ENCODE measurements at regions not wholly inside any gene's neighbourhood (a gene's known extent, or its start where the extent isn't known, plus 50 kb on each side); places are given as distances from the start of the nearest gene placed in this dataset.
"Not testable (repeated sequence)": the region's sequence is repeated elsewhere in the genome, so short reads cannot be mapped to it uniquely, and the experiment has no call there.

DNA sequence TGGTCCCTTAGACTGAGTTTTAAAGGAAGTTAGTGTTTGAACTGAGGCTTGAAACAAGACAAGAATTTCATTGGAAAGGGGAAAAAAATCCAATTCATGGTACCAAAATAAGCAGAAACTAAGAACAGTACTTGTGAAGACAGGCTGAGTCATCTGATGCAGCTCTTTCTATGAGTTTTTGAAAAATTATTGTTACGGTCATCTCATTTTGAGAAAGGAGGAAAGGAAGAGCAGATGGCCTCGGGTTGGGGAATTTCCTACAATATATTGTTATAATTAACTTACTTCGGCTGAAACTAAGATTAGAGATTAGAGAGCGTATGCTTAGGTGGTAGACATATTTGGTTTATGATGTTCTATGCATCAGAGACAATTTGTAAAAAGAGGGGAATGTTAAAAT lies 2164.8 kb upstream of the AGA start:
- DNase-seq: no peak

DNA sequence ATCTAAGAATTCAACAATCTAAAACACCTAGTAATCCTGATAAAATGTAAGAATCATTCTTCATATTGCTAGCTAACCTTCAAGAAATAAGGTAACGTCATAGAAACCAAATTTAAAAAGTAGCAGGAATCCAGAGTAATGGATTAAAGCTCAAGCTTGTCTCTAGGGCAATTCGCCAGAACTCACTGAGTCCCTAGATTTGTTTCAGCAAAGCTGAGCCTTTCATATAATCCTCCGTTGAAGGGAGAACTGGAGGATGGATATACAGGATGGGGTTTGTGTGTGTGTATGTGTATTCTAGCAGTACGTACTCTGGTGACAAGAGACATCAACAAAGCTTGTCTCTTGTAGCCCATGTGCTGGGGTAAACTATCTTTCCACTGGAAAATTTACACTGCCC lies 2173.5 kb upstream of the AGA start:
- no peak for DNase-seq

GRCh38 chr4:179618966-179619365 lies 2176.7 kb upstream of the AGA start:
- DNase-seq: no peak

GRCh38 chr4:179624768-179625181 lies 2182.5 kb upstream of the AGA start:
- DNase-seq: peak; percentile 88

GRCh38 chr4:179625406-179625805 lies 2183.2 kb upstream of the AGA start:
- peak; percentile 89 for DNase-seq

DNA sequence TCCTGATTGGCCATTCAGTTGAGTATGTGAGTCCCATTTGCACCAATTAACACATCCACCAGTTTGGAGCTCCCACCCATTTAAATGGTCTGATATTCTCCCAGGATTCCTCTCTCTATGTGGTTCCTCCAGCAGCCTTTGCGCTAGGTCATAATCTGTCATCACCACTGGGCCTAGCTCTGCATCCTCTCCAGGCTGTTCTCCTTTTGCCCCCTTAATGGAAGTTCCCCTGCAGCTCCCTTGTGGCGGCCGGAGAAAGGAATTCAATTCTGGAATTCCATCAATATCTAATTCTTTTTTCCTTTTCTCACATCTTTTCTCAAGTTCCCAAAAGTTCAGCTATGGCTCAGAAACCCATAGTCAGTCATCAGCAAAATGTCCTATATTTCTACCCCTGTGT lies 2184.4 kb upstream of the AGA start:
- DNase-seq: peak; percentile 12

- peak; percentile 36 for DNase-seq
Observed at GRCh38 chr4:179631321-179631720, 2189.1 kb upstream of the AGA start.

- DNase-seq: no peak
Observed at GRCh38 chr4:179634862-179635261, 2192.6 kb upstream of the AGA start.

- no peak for DNase-seq
Observed at GRCh38 chr4:179662522-179662921, 2220.3 kb upstream of the AGA start.

DNA sequence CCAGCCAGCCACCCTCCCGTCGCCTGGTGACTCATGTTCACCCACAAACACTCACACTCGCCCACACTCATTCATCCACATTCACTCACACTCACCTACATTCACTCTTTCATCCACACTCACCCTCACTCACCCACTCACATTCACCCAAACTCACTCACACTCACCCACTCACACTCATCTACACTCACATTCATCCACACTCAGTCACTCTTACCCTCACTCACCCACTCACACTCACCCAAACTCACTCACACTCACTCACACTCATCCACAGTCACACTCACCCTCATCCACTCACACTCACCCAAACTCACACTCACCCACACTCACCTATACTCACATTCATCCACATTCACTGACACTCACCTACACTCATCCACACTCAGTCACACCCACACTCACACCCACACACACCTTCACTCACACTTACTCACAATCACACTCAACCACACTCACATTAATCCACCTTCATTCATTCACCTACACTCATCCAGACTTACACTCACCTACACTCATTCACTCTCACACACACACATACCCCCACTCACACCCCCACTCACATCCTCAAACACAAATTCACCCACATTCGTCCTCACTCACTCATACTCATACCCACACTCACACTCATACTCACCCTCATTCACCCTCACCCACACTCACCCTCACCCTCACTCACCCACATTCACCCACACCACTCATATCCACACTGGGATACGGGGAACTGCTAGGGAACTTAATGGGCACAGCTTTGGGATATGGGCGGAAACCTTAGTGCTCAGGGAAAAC lies 2221.6 kb upstream of the AGA start:
- no peak for DNase-seq

GRCh38 chr4:179664430-179665027 lies 2222.3 kb upstream of the AGA start:
- DNase-seq: no peak

- DNase-seq: no peak
Observed at GRCh38 chr4:179666226-179666625, 2224.0 kb upstream of the AGA start.

- DNase-seq: no peak
Observed at GRCh38 chr4:179671609-179672008, 2229.4 kb upstream of the AGA start.

GRCh38 chr4:179678093-179678814 lies 2236.0 kb upstream of the AGA start:
- peak; percentile 59 for DNase-seq

DNA sequence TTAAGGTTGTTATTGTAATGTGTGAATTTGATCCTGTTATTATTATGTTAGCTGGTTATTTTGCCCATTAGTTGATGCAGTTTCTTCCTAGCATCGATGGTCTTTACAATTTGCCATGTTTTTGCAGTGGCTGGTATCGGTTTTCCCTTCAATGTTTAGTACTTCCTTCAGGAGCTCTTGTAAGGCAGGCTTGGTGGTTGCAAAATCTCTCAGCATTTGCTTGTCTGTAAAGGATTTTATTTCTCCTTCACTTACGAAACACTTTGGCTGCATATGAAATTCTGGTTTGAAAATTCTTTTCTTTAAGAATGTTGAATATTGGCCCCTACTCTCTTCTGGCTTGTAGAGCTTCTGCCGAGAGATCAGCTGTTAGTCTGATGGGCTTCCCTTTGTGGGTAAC lies 2241.4 kb upstream of the AGA start:
- not testable (repeated sequence) for DNase-seq

DNA sequence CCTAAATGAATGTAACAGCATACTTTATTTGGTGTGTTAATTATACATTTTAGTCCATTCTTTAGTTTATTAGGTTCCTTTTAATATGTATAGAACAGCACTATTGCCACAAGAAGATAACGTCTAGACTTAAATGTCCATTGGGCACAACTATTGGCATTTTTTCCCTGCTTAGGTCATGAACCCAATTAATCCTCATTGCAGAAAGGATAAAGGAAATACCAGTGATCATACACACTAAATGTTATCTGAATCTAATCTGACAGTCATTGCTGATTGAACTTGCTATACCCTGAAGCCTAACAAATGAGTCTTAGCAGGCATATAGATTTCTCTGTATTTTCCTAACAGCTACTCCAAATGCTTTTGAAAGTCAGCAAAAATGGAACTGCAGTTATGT lies 2250.0 kb upstream of the AGA start:
- DNase-seq: peak; percentile 2

DNA sequence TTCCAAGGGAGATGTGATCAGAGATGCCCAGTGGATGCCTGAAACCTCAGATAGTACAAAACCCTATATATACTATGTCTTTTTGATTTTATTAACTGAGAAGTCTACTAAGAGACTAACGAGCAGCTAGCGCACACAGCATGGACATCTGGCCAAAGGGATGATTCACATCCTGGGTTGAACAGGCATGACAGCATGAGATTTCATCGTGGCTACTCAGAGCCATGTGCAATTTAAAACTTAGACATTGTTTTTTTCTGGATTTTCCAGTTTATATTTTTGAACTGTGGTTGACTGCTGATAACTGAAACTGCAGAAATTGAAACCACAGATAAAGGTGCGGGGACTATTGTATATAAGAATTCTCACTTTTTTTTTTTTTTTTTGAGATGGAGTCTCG lies 2252.9 kb upstream of the AGA start:
- peak; percentile 72 for DNase-seq

DNA sequence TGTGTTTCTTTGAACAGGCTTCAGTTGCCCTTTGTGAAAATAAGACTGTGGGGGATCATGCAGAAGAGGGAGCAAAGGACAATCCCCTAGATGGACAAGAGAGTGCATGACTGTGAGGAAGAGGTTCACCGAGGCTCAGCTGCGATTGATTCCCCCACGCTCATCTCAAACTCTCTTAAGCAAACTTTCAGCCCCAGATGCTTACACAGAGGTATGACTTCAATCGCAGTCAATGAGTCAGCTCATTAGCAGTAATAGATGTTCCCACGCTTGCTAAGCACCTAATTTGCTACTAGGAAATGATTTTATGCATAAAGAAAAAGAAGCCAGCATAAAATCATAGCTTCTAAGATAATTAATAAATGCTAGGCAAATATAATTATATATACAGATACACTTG lies 2256.1 kb upstream of the AGA start:
- no peak for DNase-seq

DNA sequence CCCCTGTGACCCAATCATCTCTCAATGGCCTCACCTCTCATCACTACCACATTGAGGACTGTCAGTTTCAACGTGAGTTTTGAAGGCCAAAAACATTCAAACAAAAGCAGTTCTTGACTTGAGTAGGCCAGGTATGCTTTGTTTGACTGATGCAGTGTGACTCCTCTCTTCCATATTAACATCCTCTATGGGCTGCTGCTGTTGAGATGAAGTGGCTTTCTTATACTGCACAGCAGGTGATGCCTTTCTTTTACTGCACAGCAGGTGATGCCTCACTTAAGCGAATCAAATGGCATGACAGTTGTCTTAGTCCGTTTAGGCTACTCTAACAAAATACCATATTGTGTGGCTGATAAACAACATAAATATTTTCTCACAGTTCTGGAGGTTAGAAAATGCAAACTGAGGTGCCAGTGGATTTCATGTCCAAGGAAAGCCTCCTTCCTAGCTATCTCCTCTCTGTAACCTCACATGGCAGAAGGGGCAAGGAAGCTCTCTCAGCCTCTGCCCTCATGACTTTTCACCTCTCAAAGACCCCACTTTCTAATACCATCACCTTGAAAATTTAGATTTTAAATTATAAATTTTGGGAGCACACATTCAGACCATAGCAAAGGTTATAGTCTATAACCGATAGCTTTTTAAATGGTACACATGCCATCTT lies 2267.9 kb upstream of the AGA start:
- no peak for DNase-seq

DNA sequence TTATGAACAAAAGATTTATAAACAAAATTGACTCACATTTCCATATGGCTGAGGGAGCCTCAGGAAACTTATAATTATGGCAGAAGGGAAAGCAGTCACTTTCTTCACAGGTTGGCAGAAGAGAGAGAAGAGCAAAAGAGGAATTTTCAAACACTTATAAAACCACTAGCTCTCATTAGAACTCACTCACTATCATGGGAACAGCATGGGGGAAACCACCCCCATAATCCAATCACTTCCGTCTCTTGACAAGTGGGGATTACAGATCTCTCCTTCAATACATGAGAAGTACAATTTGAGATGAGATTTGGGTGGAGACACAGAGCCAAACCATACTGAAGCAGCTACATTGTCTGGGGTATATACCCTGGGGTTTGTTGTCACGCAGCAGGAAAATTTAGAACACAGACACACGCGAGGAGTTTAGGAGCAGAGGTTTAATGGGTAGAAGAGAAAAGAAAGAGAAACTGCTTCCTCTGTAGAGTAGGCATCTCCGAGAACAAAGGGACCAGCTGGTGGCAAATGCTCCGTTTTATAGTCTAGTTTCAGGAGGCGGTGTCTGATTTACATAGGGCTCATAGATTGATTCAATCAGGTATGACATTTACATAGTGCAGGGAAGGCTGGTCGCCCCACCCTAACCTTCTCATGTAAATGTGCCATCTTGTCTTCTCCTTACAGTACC lies 2277.7 kb upstream of the AGA start:
- no peak for DNase-seq

GRCh38 chr4:179726491-179726890 lies 2284.3 kb upstream of the AGA start:
- not testable (repeated sequence) for DNase-seq

- no peak for DNase-seq
Observed at GRCh38 chr4:179728305-179728704, 2286.1 kb upstream of the AGA start.

GRCh38 chr4:179736820-179737219 lies 2294.6 kb upstream of the AGA start:
- DNase-seq: not testable (repeated sequence)
